Thoracic aorta (tissue), 2 donors: ENCODE measurements at regions not wholly inside any gene's neighbourhood (a gene's known extent, or its start where the extent isn't known, plus 50 kb on each side); places are given as distances from the start of the nearest gene placed in this dataset.

ENCODE experiments used
- ATAC-seq: fragments of 150-250 bp; one replicate; pipeline ENCODE4 v1.8.0; 2017; ENCODE audit warnings: low read depth; ENCODE audit not compliant: insufficient number of reproducible peaks, low FRiP score
- DNase-seq: peaks from one replicate; pipeline ENCODE4 v3.0.0-alpha.2; 2020; ENCODE audit warnings: low spot score
- H3K27ac ChIP-seq, 2 donors: fragments of 200-600 bp; sonication (generic); 1 replicate in 1 of 2; 2 replicates in 1 of 2; pipeline ENCODE4 v1.5.1; 2016; ENCODE audit warnings: mild to moderate bottlenecking in 2 of 2, moderate library complexity in 2 of 2
- H3K27me3 ChIP-seq: fragments of 200-600 bp; sonication (generic); replicated peaks from 2 replicates; pipeline ENCODE4 v1.6.0; 2016; ENCODE audit warnings: mild to moderate bottlenecking; ENCODE audit not compliant: insufficient read depth
- H3K36me3 ChIP-seq: fragments of 200-600 bp; sonication (generic); one replicate; pipeline ENCODE4 v1.5.1; 2016
- H3K4me1 ChIP-seq, 2 donors: fragments of 200-600 bp; sonication (generic); 1 replicate in 1 of 2; 2 replicates in 1 of 2; pipeline versions ENCODE4 v1.5.1 to v1.6.0; 2016; ENCODE audit warnings: low read depth in 2 of 2, mild to moderate bottlenecking in 1 of 2; ENCODE audit not compliant: control insufficient read depth in 1 of 2
- H3K4me3 ChIP-seq: fragments of 200-600 bp; sonication (generic); 2 replicates; pipeline ENCODE4 v1.5.1; 2016; ENCODE audit warnings: mild to moderate bottlenecking
- H3K9me3 ChIP-seq: fragments of 200-600 bp; sonication (generic); 2 replicates; pipeline ENCODE4 v1.5.1; 2016
- TF ChIP-seq, protein P1 (sequence below): fragments of 200-600 bp; sonication (generic); IDR thresholded peaks from one replicate; pipeline ENCODE4 v1.5.1; 2019; ENCODE audit warnings: antibody characterized with exemption

DNA sequence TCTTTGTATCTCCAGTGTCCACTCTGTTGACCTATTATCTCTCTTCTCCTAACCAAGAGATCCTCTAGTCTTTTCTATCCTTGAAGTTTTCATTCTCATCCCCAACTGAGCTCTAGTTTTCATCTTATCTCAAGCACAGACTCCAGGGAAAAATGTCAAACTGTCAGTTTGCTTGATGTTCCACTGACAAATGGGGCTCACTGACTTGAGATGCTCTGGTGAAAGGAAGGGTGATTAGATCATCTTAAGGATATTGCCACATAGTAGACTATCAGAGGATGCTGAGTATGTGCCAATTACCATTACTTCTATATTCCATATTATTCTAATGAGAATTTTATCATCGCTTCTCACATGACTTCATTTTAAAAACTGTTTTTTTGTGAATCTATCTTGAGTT is 2008.2 kb downstream of the ARAP2 start:
- H3K36me3 ChIP-seq = no peaks in the 10 kb centered on the region
- H3K4me1 ChIP-seq = no peaks in the 10 kb centered on the region
- no peaks in the 10 kb centered on the region for H3K9me3 ChIP-seq
- ATAC-seq = no peak
- DNase-seq = no peak
- no peak overlapping the region for H3K4me3 ChIP-seq
- no peaks in the 10 kb centered on the region for H3K27me3 ChIP-seq
- TF ChIP-seq, protein P1, sequence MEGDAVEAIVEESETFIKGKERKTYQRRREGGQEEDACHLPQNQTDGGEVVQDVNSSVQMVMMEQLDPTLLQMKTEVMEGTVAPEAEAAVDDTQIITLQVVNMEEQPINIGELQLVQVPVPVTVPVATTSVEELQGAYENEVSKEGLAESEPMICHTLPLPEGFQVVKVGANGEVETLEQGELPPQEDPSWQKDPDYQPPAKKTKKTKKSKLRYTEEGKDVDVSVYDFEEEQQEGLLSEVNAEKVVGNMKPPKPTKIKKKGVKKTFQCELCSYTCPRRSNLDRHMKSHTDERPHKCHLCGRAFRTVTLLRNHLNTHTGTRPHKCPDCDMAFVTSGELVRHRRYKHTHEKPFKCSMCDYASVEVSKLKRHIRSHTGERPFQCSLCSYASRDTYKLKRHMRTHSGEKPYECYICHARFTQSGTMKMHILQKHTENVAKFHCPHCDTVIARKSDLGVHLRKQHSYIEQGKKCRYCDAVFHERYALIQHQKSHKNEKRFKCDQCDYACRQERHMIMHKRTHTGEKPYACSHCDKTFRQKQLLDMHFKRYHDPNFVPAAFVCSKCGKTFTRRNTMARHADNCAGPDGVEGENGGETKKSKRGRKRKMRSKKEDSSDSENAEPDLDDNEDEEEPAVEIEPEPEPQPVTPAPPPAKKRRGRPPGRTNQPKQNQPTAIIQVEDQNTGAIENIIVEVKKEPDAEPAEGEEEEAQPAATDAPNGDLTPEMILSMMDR = no peak
- no peak overlapping the region for H3K27ac ChIP-seq

DNA sequence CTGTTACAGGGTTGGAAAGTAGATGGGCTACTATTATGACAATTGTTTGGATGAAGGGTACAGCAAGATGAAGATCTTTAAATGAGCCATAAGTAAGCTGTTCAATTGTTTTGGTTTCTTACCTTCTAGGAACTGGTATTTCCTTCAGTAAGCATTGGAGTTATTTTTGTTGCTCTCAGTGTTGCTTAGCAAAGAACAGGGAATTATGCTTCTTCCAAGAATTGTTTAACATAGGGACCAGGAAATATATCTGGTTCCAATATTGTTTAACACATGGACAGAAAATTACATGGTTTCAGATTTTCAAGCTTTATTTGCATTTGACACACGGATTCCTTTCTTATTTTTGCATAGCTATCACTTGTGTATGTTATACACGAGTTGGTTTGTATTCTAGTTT is 1999.0 kb downstream of the ARAP2 start:
- H3K9me3 ChIP-seq = no peaks in the 10 kb centered on the region
- H3K4me3 ChIP-seq = no peak overlapping the region
- TF ChIP-seq, protein P1 = no peak
- ATAC-seq = no peak
- H3K27me3 ChIP-seq = no peaks in the 10 kb centered on the region
- H3K4me1 ChIP-seq = no peaks in the 10 kb centered on the region
- no peak overlapping the region for H3K27ac ChIP-seq
- H3K36me3 ChIP-seq = no peaks in the 10 kb centered on the region
- DNase-seq = no peak

DNA sequence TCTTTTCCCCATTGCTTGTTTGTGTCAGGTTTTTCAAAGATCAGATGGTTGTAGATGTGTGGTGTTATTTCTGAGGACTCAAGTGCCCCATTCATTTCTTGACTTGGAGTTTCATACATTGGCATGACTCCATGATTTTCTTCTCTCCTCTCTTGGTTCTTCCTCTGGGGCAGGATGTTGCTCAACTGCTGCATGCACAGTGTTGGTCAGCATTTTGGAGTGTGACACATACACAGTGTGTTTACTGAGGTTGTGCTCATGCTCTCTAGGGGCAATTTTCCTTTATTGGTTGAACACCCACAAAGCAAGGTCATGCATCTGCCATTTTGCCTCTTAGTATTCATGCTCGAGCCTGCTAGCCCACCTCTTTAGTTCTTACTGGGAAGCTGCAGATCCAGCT is 1993.8 kb downstream of the ARAP2 start:
- no peak overlapping the region for H3K4me3 ChIP-seq
- H3K27ac ChIP-seq = no peak overlapping the region
- H3K36me3 ChIP-seq = no peaks in the 10 kb centered on the region
- ATAC-seq (no peak), DNase-seq (no peak)
- TF ChIP-seq, protein P1 = no peak
- H3K4me1 ChIP-seq = no peaks in the 10 kb centered on the region
- H3K27me3 ChIP-seq = no peaks in the 10 kb centered on the region
- no peaks in the 10 kb centered on the region for H3K9me3 ChIP-seq

DNA sequence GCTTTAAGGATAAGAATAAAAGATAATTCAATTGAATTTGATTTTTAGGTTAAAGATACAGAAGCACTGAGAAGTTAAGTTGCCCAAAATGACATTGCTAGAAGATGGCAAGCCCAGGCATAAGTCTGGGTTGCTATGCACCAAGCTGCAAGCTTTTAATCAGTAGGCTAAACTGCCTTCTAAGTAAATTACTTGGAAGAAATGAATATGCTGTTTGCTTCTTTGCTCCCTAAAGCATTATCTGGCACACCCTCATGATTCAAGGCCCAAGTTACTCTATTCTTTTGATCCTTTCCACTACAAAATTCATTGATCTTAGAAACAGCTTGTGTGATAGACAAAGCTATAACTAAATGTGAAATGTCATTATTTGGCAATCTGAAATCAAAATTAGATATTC is 1991.1 kb downstream of the ARAP2 start:
- Histone ChIP-seq H3K4me3 (no peak overlapping the region), H3K36me3 (no peaks in the 10 kb centered on the region), H3K9me3 (no peaks in the 10 kb centered on the region), H3K4me1 (no peaks in the 10 kb centered on the region), H3K27ac (no peak overlapping the region), H3K27me3 (no peaks in the 10 kb centered on the region)
- DNase-seq (no peak), ATAC-seq (no peak)
- TF ChIP-seq, protein P1 = no peak

DNA sequence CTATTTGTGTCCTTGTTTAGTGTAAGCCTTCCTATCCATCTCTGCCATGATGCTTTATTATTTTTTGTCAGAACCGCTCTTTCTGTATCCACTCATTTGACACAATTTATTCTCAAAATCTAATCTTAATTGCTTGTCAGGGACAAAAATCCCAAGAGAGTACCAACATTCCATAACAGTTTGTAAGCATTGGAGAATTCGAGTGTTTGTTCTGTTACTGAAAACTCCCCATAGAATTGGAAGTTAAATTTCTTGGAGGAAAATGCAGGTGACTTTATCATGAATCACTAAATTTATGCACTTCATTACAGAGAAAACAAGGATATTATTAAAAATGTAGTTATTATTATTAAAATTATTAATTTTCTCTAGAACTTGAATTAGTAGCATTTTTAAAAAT is 1986.1 kb downstream of the ARAP2 start:
- Histone ChIP-seq H3K27ac (no peak overlapping the region), H3K4me1 (no peaks in the 10 kb centered on the region), H3K9me3 (no peaks in the 10 kb centered on the region), H3K4me3 (no peak overlapping the region), H3K27me3 (no peaks in the 10 kb centered on the region), H3K36me3 (no peaks in the 10 kb centered on the region)
- ATAC-seq = no peak
- DNase-seq = no peak
- TF ChIP-seq, protein P1 = no peak
